ENCODE measurements at regions not wholly inside any gene's neighbourhood (a gene's known extent, or its start where the extent isn't known, plus 50 kb on each side); places are given as distances from the start of the nearest gene placed in this dataset.
"Not testable (repeated sequence)": the region's sequence is repeated elsewhere in the genome, so short reads cannot be mapped to it uniquely, and the experiment has no call there.

GRCh38 chr3:79954756-79955155 is 187.0 kb upstream of the ROBO1 start:
- no peak for DNase-seq (ENCODE audit: insufficient read length, low spot score)
- no peak for FAIRE-seq
- no peak for TF ChIP-seq CTCF (IDR thresholded peaks at IDR 0.05; ENCODE audit: insufficient read depth, missing control alignments)

GRCh38 chr3:79953591-79954101 is 185.8 kb upstream of the ROBO1 start:
- DNase-seq (ENCODE audit: insufficient read length, low spot score), result no peak
- TF ChIP-seq CTCF (IDR thresholded peaks at IDR 0.05; ENCODE audit: insufficient read depth, missing control alignments), result no peak
- FAIRE-seq, result no peak

DNA sequence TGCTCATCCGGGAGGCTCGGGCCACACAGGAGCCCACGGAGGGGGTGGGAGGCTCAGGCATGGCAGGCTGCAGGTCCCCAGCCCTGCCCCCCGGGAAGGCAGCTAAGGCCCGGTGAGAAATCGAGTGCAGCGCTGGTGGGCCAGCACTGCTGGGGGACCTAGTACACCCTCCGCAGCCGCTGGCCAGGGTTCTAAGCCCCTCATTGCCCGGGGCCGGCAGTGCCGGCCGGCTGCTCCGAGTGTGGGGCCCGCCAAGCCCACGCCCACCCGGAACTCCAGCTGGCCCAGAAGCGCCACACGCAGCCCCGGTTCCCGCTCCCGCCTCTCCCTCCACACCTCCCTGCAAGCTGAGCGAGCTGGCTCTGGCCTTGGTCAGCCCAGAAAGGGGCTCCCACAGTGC is 183.6 kb upstream of the ROBO1 start:
- not testable (repeated sequence) for FAIRE-seq; DNase-seq (ENCODE audit: insufficient read length, low spot score)

DNA sequence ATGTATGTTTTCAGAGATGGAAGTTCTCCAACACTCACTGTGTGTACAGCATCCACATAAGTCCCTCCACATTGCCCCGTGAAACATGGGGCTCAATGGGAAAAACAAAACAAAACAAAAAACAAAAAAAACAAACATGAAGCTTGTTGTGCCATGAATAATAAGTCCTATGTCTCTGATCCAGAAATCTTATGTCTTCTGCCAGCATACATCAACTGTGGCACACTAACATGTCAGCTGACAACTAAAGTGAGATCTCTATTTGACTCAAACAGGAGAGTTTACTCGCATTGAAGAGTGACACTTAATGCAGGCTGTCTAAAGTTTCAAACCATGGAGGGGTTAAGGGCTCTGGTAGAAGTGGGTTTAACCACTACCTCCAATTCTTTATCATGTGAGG is 180.2 kb upstream of the ROBO1 start:
- no peak for DNase-seq (ENCODE audit: insufficient read length, low spot score)
- TF ChIP-seq CTCF (IDR thresholded peaks at IDR 0.05; ENCODE audit: insufficient read depth, missing control alignments), result no peak
- FAIRE-seq, result no peak

- TF ChIP-seq CTCF (IDR thresholded peaks at IDR 0.05; ENCODE audit: insufficient read depth, missing control alignments), result no peak
- DNase-seq (ENCODE audit: insufficient read length, low spot score) (no peak), FAIRE-seq (no peak)
Observed at GRCh38 chr3:79947469-79947868, 179.7 kb upstream of the ROBO1 start.

DNA sequence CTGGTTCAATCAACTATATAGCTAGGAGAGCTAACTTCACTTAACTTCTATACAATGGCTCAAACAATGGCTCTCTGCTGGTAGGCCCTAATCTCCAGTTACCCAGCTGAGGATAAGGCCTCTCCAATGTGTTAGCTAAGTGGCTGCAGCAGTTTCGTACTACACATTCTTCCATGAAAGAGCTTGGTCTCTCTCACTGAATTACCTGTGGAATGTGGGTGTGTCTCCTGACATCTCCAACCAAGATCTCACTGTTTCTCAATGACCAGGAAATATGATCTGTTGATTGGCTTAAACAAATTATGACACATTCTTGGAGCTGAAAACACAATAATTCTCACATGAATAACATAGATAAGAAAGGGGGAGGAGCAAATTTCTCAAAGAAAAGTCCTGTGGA is 169.8 kb upstream of the ROBO1 start:
- FAIRE-seq, result no peak
- no peak for TF ChIP-seq CTCF (IDR thresholded peaks at IDR 0.05; ENCODE audit: insufficient read depth, missing control alignments)
- no peak for DNase-seq (ENCODE audit: insufficient read length, low spot score)

DNA sequence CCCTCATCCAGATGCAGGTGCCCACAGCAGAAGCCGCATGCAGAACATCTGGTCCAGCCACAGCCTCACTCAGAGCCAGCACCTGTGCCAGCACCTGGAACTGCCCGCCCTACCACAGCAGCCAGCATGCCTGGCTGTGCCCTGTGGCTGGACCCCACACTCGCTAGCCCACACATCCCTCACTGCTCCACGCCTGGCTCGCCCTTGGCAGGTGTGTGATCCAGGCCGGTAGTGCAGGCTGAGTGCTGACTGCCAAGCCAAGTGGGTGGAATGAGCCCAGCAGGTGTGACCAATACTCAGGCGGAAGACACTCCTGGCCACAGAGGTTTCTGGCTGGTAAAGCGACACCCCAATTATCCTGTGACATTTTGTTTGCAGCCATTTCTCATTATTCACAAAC is 162.4 kb upstream of the ROBO1 start:
- TF ChIP-seq CTCF (IDR thresholded peaks at IDR 0.05; ENCODE audit: insufficient read depth, missing control alignments), result no peak

More for the DNA sequence above, 162.4 kb upstream of the ROBO1 start:
- DNase-seq (ENCODE audit: insufficient read length, low spot score), result no peak
- FAIRE-seq, result no peak
